ENCODE measurements at regions not wholly inside any gene's neighbourhood (a gene's known extent, or its start where the extent isn't known, plus 50 kb on each side); places are given as distances from the start of the nearest gene placed in this dataset.

- H3K4me3 ChIP-seq (ENCODE audit: low read depth, low read length), result no peak overlapping the region
- TF ChIP-seq MYC (IDR thresholded peaks at IDR 0.05; ENCODE audit: low read depth, low read length) (peak; percentile 25; the same call in 1 of the 2 replicates), MAX (IDR thresholded peaks at IDR 0.05; ENCODE audit: low read depth, low read length) (peak; percentile 73), POLR2A (IDR thresholded peaks at IDR 0.05; ENCODE audit: extremely low read depth, insufficient read length) (no peak)
- peak; percentile 85 for DNase-seq (ENCODE audit: low read depth)
Measured at GRCh38 chr10:62618576-62619412, 185.7 kb upstream of the ADO start.

GRCh38 chr10:62619413-62619738, 185.1 kb upstream of the ADO start:
- no peak for TF ChIP-seq POLR2A (IDR thresholded peaks at IDR 0.05; ENCODE audit: extremely low read depth, insufficient read length)
- TF ChIP-seq MYC (IDR thresholded peaks at IDR 0.05; ENCODE audit: low read depth, low read length), result no peak
- TF ChIP-seq MAX (IDR thresholded peaks at IDR 0.05; ENCODE audit: low read depth, low read length), result no peak
- no peak for TF ChIP-seq CTCF (IDR thresholded peaks at IDR 0.05; ENCODE audit: low read depth, low read length)
- peak; percentile 52 for DNase-seq (ENCODE audit: low read depth)
- no peak overlapping the region for H3K4me3 ChIP-seq (ENCODE audit: low read depth, low read length)

GRCh38 chr10:62620491-62620890, 184.0 kb upstream of the ADO start:
- TF ChIP-seq MYC (IDR thresholded peaks at IDR 0.05; ENCODE audit: low read depth, low read length) (no peak), POLR2A (IDR thresholded peaks at IDR 0.05; ENCODE audit: extremely low read depth, insufficient read length) (no peak), MAX (IDR thresholded peaks at IDR 0.05; ENCODE audit: low read depth, low read length) (no peak), CTCF (IDR thresholded peaks at IDR 0.05; ENCODE audit: low read depth, low read length) (no peak)
- DNase-seq (ENCODE audit: low read depth), result peak; percentile 67
- H3K4me3 ChIP-seq (ENCODE audit: low read depth, low read length), result no peak overlapping the region

- no peak for DNase-seq (ENCODE audit: low read depth)
- TF ChIP-seq POLR2A (IDR thresholded peaks at IDR 0.05; ENCODE audit: extremely low read depth, insufficient read length), result no peak
- no peak for TF ChIP-seq MAX (IDR thresholded peaks at IDR 0.05; ENCODE audit: low read depth, low read length)
- no peak for TF ChIP-seq CTCF (IDR thresholded peaks at IDR 0.05; ENCODE audit: low read depth, low read length)
- TF ChIP-seq MYC (IDR thresholded peaks at IDR 0.05; ENCODE audit: low read depth, low read length), result no peak
- no peak overlapping the region for H3K4me3 ChIP-seq (ENCODE audit: low read depth, low read length)
Measured at GRCh38 chr10:62623223-62623622, 181.3 kb upstream of the ADO start.

GRCh38 chr10:62625484-62625883, 179.0 kb upstream of the ADO start:
- TF ChIP-seq MAX (IDR thresholded peaks at IDR 0.05; ENCODE audit: low read depth, low read length), result no peak
- no peak for TF ChIP-seq MYC (IDR thresholded peaks at IDR 0.05; ENCODE audit: low read depth, low read length)
- no peak for TF ChIP-seq CTCF (IDR thresholded peaks at IDR 0.05; ENCODE audit: low read depth, low read length)
- TF ChIP-seq POLR2A (IDR thresholded peaks at IDR 0.05; ENCODE audit: extremely low read depth, insufficient read length), result no peak
- H3K4me3 ChIP-seq (ENCODE audit: low read depth, low read length), result no peak overlapping the region
- no peak for DNase-seq (ENCODE audit: low read depth)

- no peak for DNase-seq (ENCODE audit: low read depth)
- no peak for TF ChIP-seq MAX (IDR thresholded peaks at IDR 0.05; ENCODE audit: low read depth, low read length)
- TF ChIP-seq CTCF (IDR thresholded peaks at IDR 0.05; ENCODE audit: low read depth, low read length), result no peak
- no peak for TF ChIP-seq MYC (IDR thresholded peaks at IDR 0.05; ENCODE audit: low read depth, low read length)
- no peak for TF ChIP-seq POLR2A (IDR thresholded peaks at IDR 0.05; ENCODE audit: extremely low read depth, insufficient read length)
- H3K4me3 ChIP-seq (ENCODE audit: low read depth, low read length), result no peak overlapping the region
Measured at GRCh38 chr10:62626079-62626478, 178.4 kb upstream of the ADO start.
